Stimulated activated CD8-positive, alpha-beta memory T cell treated with anti-CD3 and anti-CD28 coated beads, Interleukin-7, amount 100 ng/mL, for 4 hours (primary cell): ENCODE measurements at regions not wholly inside any gene's neighbourhood (a gene's known extent, or its start where the extent isn't known, plus 50 kb on each side); places are given as distances from the start of the nearest gene placed in this dataset.
"Not testable (repeated sequence)": the region's sequence is repeated elsewhere in the genome, so short reads cannot be mapped to it uniquely, and the experiment has no call there.

Source experiments
- DNase-seq, 2 donors: peaks; one replicate each; pipeline ENCODE4 v3.0.0-alpha.2; 2020; ENCODE audit warnings: low read depth in 2 of 2

GRCh38 chr18:10141559-10141958, 227.7 kb downstream of the VAPA start:
- no peak for DNase-seq

- no peak for DNase-seq
These were observed 228.2 kb downstream of the VAPA start for GRCh38 chr18:10142056-10142455.

- DNase-seq, result no peak
These were observed 228.8 kb downstream of the VAPA start for GRCh38 chr18:10142496-10143160.

- no peak for DNase-seq
These were observed 229.8 kb downstream of the VAPA start for GRCh38 chr18:10143596-10143995.

- no peak for DNase-seq
These were observed 231.7 kb downstream of the VAPA start for GRCh38 chr18:10145546-10145945.

GRCh38 chr18:10147226-10147625, 233.4 kb downstream of the VAPA start:
- DNase-seq, result no peak

GRCh38 chr18:10147752-10148151, 233.9 kb downstream of the VAPA start:
- DNase-seq, result no peak

- no peak for DNase-seq
These were observed 234.5 kb downstream of the VAPA start for GRCh38 chr18:10148189-10148929.

GRCh38 chr18:10149768-10150556, 236.1 kb downstream of the VAPA start:
- DNase-seq, result no peak

GRCh38 chr18:10150576-10150975, 236.8 kb downstream of the VAPA start:
- not testable (repeated sequence) for DNase-seq

- no peak for DNase-seq
These were observed 238.7 kb downstream of the VAPA start for GRCh38 chr18:10152475-10152874.

GRCh38 chr18:10153924-10154752, 240.3 kb downstream of the VAPA start:
- DNase-seq, result no peak

- DNase-seq, result no peak
These were observed 243.9 kb downstream of the VAPA start for GRCh38 chr18:10157706-10158105.

GRCh38 chr18:10160251-10160650, 246.4 kb downstream of the VAPA start:
- no peak for DNase-seq

- DNase-seq, result no peak
These were observed 247.5 kb downstream of the VAPA start for GRCh38 chr18:10161315-10161714.

- no peak for DNase-seq
These were observed 248.5 kb downstream of the VAPA start for GRCh38 chr18:10162340-10162739.

- no peak for DNase-seq
These were observed 250.7 kb downstream of the VAPA start for GRCh38 chr18:10164271-10165071.

- no peak for DNase-seq
These were observed 252.5 kb downstream of the VAPA start for GRCh38 chr18:10166164-10166807.

GRCh38 chr18:10167759-10168158, 253.9 kb downstream of the VAPA start:
- DNase-seq, result no peak

GRCh38 chr18:10168477-10168876, 254.7 kb downstream of the VAPA start:
- no peak for DNase-seq
